Thoracic aorta (tissue), 2 donors: ENCODE measurements at regions not wholly inside any gene's neighbourhood (a gene's known extent, or its start where the extent isn't known, plus 50 kb on each side); places are given as distances from the start of the nearest gene placed in this dataset.

Source experiments
- ATAC-seq: fragments of 150-250 bp; one replicate; pipeline ENCODE4 v1.8.0; 2017; ENCODE audit warnings: low read depth; ENCODE audit not compliant: insufficient number of reproducible peaks, low FRiP score
- DNase-seq: peaks from one replicate; pipeline ENCODE4 v3.0.0-alpha.2; 2020; ENCODE audit warnings: low spot score
- H3K27ac ChIP-seq, 2 donors: fragments of 200-600 bp; sonication (generic); 1 replicate in 1 of 2; 2 replicates in 1 of 2; pipeline ENCODE4 v1.5.1; 2016; ENCODE audit warnings: mild to moderate bottlenecking in 2 of 2, moderate library complexity in 2 of 2
- H3K27me3 ChIP-seq: fragments of 200-600 bp; sonication (generic); replicated peaks from 2 replicates; pipeline ENCODE4 v1.6.0; 2016; ENCODE audit warnings: mild to moderate bottlenecking; ENCODE audit not compliant: insufficient read depth
- H3K36me3 ChIP-seq: fragments of 200-600 bp; sonication (generic); one replicate; pipeline ENCODE4 v1.5.1; 2016
- H3K4me1 ChIP-seq, 2 donors: fragments of 200-600 bp; sonication (generic); 1 replicate in 1 of 2; 2 replicates in 1 of 2; pipeline versions ENCODE4 v1.5.1 to v1.6.0; 2016; ENCODE audit warnings: low read depth in 2 of 2, mild to moderate bottlenecking in 1 of 2; ENCODE audit not compliant: control insufficient read depth in 1 of 2
- H3K4me3 ChIP-seq: fragments of 200-600 bp; sonication (generic); 2 replicates; pipeline ENCODE4 v1.5.1; 2016; ENCODE audit warnings: mild to moderate bottlenecking
- H3K9me3 ChIP-seq: fragments of 200-600 bp; sonication (generic); 2 replicates; pipeline ENCODE4 v1.5.1; 2016
- CTCF ChIP-seq: fragments of 200-600 bp; sonication (generic); IDR thresholded peaks from one replicate; pipeline ENCODE4 v1.5.1; 2019; ENCODE audit warnings: antibody characterized with exemption

- no peak overlapping the region for H3K27ac ChIP-seq
- no peak for TF ChIP-seq CTCF
- H3K36me3 ChIP-seq = no peaks in the 10 kb centered on the region
- H3K4me1 ChIP-seq = no peaks in the 10 kb centered on the region
- H3K9me3 ChIP-seq = no peaks in the 10 kb centered on the region
- DNase-seq (no peak), ATAC-seq (no peak)
- H3K27me3 ChIP-seq = no peaks in the 10 kb centered on the region
- no peak overlapping the region for H3K4me3 ChIP-seq
Measured at GRCh38 chr9:79362100-79363081, 209.4 kb upstream of the TLE4 start.

GRCh38 chr9:79369676-79370075 is 202.1 kb upstream of the TLE4 start:
- no peak for TF ChIP-seq CTCF
- Histone ChIP-seq H3K27ac (no peak overlapping the region), H3K36me3 (no peaks in the 10 kb centered on the region), H3K4me1 (no peaks in the 10 kb centered on the region), H3K4me3 (no peak overlapping the region), H3K9me3 (no peaks in the 10 kb centered on the region), H3K27me3 (no peaks in the 10 kb centered on the region)
- DNase-seq (no peak), ATAC-seq (no peak)

- no peak for TF ChIP-seq CTCF
Measured at GRCh38 chr9:79371301-79371700, 200.5 kb upstream of the TLE4 start.

GRCh38 chr9:79371948-79372555 is 199.7 kb upstream of the TLE4 start:
- no peak for TF ChIP-seq CTCF
- Histone ChIP-seq H3K9me3 (no peaks in the 10 kb centered on the region), H3K36me3 (no peaks in the 10 kb centered on the region), H3K27ac (no peak overlapping the region), H3K27me3 (no peaks in the 10 kb centered on the region), H3K4me1 (no peaks in the 10 kb centered on the region), H3K4me3 (no peak overlapping the region)
- no peak for ATAC-seq
- no peak for DNase-seq

More at GRCh38 chr9:79371301-79371700, 200.5 kb upstream of the TLE4 start:
- H3K27me3 ChIP-seq = no peaks in the 10 kb centered on the region
- H3K36me3 ChIP-seq = no peaks in the 10 kb centered on the region
- no peaks in the 10 kb centered on the region for H3K9me3 ChIP-seq
- H3K27ac ChIP-seq = no peak overlapping the region
- H3K4me1 ChIP-seq = no peaks in the 10 kb centered on the region
- DNase-seq (no peak), ATAC-seq (no peak)
- H3K4me3 ChIP-seq = no peak overlapping the region

GRCh38 chr9:79377339-79377855 is 194.4 kb upstream of the TLE4 start:
- ATAC-seq (no peak), DNase-seq (no peak)
- no peaks in the 10 kb centered on the region for H3K9me3 ChIP-seq
- no peak overlapping the region for H3K27ac ChIP-seq
- H3K36me3 ChIP-seq = no peaks in the 10 kb centered on the region
- H3K27me3 ChIP-seq = no peaks in the 10 kb centered on the region
- TF ChIP-seq CTCF = no peak
- H3K4me3 ChIP-seq = no peak overlapping the region
- H3K4me1 ChIP-seq = no peaks in the 10 kb centered on the region
